Pancreas (tissue), 10 donors: ENCODE measurements at regions not wholly inside any gene's neighbourhood (a gene's known extent, or its start where the extent isn't known, plus 50 kb on each side); places are given as distances from the start of the nearest gene placed in this dataset.

Experiments used
- ATAC-seq, 4 donors: fragments of 200-7000 bp; cut with Tn5 transposase; one replicate each; pipeline versions ENCODE4 v1.8.0 to v1.9.1; 2020; ENCODE audit warnings: mild to moderate bottlenecking in 4 of 4, moderate library complexity in 4 of 4
- DNase-seq, 6 donors: peaks; one replicate each; pipeline ENCODE4 v3.0.0-alpha.2; 2020
- FAIRE-seq: peaks from 2 replicates; lab custom pipeline; 2012; peaks lifted over from hg19 to GRCh38; lab: Jason Lieb, UNC
- H3K27ac ChIP-seq, 4 donors: fragments of 200-600 bp; sonication (generic); 1 replicate in 3 of 4; 2 replicates in 1 of 4; pipeline versions ENCODE4 v1.5.0 to v1.8.0; 2020
- H3K27me3 ChIP-seq, 4 donors: fragments of 200-600 bp; one replicate each; pipeline ENCODE4 v1.8.0; 2021
- H3K36me3 ChIP-seq, 3 donors: fragments of 200-600 bp; sonication (generic) in 1 of 3; one replicate each; pipeline versions ENCODE4 v1.5.0 to v1.8.0; 2020 to 2021
- H3K4me1 ChIP-seq, 3 donors: fragments of 200-600 bp; one replicate each; pipeline ENCODE4 v1.8.0; 2021
- H3K4me3 ChIP-seq, 4 donors: fragments of 200-600 bp; sonication (generic) in 2 of 4; one replicate each; pipeline versions ENCODE4 v1.5.0 to v1.8.0; 2020 to 2021
- H3K9me3 ChIP-seq, 4 donors: fragments of 200-600 bp; one replicate each; pipeline ENCODE4 v1.8.0; 2021
- CTCF ChIP-seq, 4 donors: fragments of 200-600 bp; sonication (generic) in 3 of 4; IDR thresholded peaks; one replicate each; pipeline versions ENCODE4 v1.5.0 to v1.8.0; 2021; ENCODE audit warnings: antibody characterized with exemption in 4 of 4
- WGBS, 2 donors: extraction: QIAGEN DNeasy Blood & Tissue Kit; methylation state at CpG; one replicate each; pipeline ENCODE4 v1.1.7; 2013; 5-methylcytosine and 5-hydroxymethylcytosine counted together
- intact Hi-C, 3 donors: fragments of 100-400 bp; cut with DNase I; formaldehyde crosslinking; loops; one replicate each; pipeline versions ENCODE4 v1.11.1 to v1.14.2; 2022
- donor health status: healthy with polysubstance abuse.
- donor health status: DM: no; HTN: no; CAD: no; lungs with moderate emphysema.
- donor health status: DM: no; HTN: no; CAD: no.
- donor health status: control.
- donor health status: control.
- donor health status: Bipolar disorder and iron deficiency.
- donor health status: DM: yes; HTN: yes; CAD: no.
- donor health status: DM: no; HTN: no; CAD: no.
- donor health status: DM: no; HTN: no; CAD: no.
- donor health status: DM: yes; HTN: yes; CAD: no.

GRCh38 chr13:55783841-55784240 lies 1356.9 kb upstream of the PRR20A start:
- no peaks in the 10 kb centered on the region for H3K4me1 ChIP-seq
- no peaks in the 10 kb centered on the region for H3K36me3 ChIP-seq
- no peak for TF ChIP-seq CTCF (IDR thresholded peaks at IDR 0.05)
- no peak overlapping the region for H3K4me3 ChIP-seq
- no peak overlapping the region for H3K27ac ChIP-seq
- no peaks in the 10 kb centered on the region for H3K27me3 ChIP-seq
- FAIRE-seq (no peak), ATAC-seq (no peak), DNase-seq (no peak)
- 48 to 56% methylated on average over 1 of the region's 1 CpG for WGBS, 2 donors
- intact Hi-C loops: no loop called here
- H3K9me3 ChIP-seq: no peaks in the 10 kb centered on the region

DNA sequence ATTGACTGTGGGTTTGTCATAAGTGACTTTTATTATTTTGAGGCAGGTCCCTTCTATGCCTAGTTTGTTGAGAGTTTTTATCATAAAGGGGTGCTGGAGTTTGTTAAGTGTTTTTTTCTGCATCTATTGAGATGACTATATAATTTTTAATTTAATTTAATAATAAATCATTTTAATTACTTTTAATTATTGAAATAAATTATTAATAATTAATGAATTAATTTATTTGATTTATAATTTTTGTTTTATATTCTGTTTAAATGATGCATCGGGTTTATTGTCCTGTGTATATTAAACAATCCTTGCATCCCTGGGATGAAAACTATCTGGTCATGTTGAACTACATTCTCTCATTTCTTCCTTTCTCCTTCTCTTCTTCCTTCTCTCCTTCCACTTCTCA lies 1352.2 kb upstream of the PRR20A start:
- TF ChIP-seq CTCF (IDR thresholded peaks at IDR 0.05): no peak
- whole genome bisulfite sequencing, 2 donors: 75 to 90% methylated on average over 1 of the region's 1 CpG
- no peaks in the 10 kb centered on the region for H3K27me3 ChIP-seq
- no peak for DNase-seq
- H3K27ac ChIP-seq: no peak overlapping the region
- no peak for ATAC-seq
- no peaks in the 10 kb centered on the region for H3K4me1 ChIP-seq
- FAIRE-seq: no peak
- intact Hi-C loops: no loop called here
- H3K4me3 ChIP-seq: no peak overlapping the region
- no peaks in the 10 kb centered on the region for H3K36me3 ChIP-seq
- H3K9me3 ChIP-seq: no peaks in the 10 kb centered on the region

DNA sequence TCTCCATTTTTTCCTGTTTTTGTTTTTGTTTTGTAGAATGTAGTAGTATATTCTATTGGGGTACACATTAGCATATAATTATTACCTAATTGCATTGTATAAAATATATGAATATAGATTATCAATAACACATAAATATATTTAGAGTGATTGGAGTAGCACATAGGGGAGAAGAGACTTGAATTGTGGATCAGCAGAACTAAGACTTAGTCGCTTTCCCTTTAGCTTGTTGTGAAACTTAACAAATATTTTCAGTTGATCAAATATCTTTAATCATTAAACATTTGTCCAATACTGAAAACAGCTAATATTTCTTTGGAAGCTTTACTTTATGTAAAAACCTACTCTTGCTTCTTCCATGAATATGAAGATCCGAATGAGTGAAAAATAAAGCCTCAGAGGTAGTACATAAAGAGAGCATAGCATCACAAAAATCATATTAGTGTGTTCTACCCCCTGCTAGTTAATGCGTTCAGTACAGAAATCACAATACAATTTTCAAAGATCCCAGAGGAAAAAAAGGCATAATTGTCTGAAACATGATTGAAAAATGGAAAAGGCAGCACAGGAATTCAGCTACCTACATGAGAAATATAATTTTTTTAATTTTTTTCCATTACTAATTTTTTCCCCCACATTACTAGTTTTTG lies 1348.0 kb upstream of the PRR20A start:
- intact Hi-C loops: no loop called here
- TF ChIP-seq CTCF (IDR thresholded peaks at IDR 0.05): no peak
- Histone ChIP-seq H3K4me3 (no peak overlapping the region), H3K27me3 (no peaks in the 10 kb centered on the region), H3K27ac (no peak overlapping the region), H3K4me1 (no peaks in the 10 kb centered on the region), H3K9me3 (no peaks in the 10 kb centered on the region), H3K36me3 (no peaks in the 10 kb centered on the region)
- ATAC-seq: no peak
- WGBS, 2 donors: 67 to 74% methylated on average over 3 of the region's 3 CpGs
- no peak for FAIRE-seq
- no peak for DNase-seq

DNA sequence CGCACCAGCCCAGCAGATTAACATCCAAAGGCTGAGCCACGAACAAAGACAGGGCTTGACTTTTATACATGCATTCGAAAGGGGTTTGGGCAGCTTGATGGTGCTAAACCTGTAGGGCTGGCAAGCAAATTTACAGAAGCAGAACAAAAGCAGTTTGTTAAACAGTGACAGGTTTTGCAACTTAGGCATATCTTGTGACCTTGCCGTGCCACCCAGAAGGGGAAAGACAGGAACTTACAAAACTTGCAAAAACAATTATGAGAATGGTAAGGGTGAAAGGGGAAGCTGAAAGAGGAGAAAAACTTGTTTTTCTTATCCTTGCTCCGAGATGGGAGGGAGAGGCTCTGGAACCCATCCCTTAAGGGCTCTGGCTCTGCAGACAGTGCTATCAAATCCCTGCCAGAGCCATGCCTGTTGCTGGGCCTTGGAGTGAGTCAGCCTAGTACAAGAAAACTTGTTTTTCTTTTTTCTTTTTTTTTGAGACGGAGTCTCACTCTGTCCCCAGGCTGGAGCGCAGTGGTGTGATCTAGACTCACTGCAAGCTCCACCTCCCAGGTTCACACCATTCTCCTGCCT lies 1325.2 kb upstream of the PRR20A start:
- no peak overlapping the region for H3K4me3 ChIP-seq
- intact Hi-C loops: no loop called here
- no peak overlapping the region for H3K27ac ChIP-seq
- H3K27me3 ChIP-seq: no peaks in the 10 kb centered on the region
- H3K4me1 ChIP-seq: peaks cover 0 to 14% (median 13%) of the 10 kb centered on the region in 3 donors
- no peaks in the 10 kb centered on the region for H3K36me3 ChIP-seq
- DNase-seq (no peak), FAIRE-seq (no peak), ATAC-seq (peak in 2 of 4 donors; percentile 40 to 41)
- no peak for TF ChIP-seq CTCF (IDR thresholded peaks at IDR 0.05)
- WGBS, 2 donors: 56 to 58% methylated on average over 7 of the region's 7 CpGs
- no peaks in the 10 kb centered on the region for H3K9me3 ChIP-seq

GRCh38 chr13:55816976-55817601 lies 1323.6 kb upstream of the PRR20A start:
- Histone ChIP-seq H3K27ac (peak overlapping the region in 1 of 4 donors; percentile 52), H3K36me3 (no peaks in the 10 kb centered on the region), H3K27me3 (no peaks in the 10 kb centered on the region), H3K4me1 (peaks cover 0 to 14% (median 13%) of the 10 kb centered on the region in 3 donors), H3K4me3 (no peak overlapping the region), H3K9me3 (no peaks in the 10 kb centered on the region)
- 9 to 10% methylated on average over 1 of the region's 1 CpG for WGBS, 2 donors
- intact Hi-C loops: no loop called here
- ATAC-seq: peak in 3 of 4 donors; percentile 86 to 97 (median 87)
- no peak for DNase-seq
- no peak for TF ChIP-seq CTCF (IDR thresholded peaks at IDR 0.05)
- FAIRE-seq: no peak
